ENCODE measurements at regions not wholly inside any gene's neighbourhood (a gene's known extent, or its start where the extent isn't known, plus 50 kb on each side); places are given as distances from the start of the nearest gene placed in this dataset.

DNA sequence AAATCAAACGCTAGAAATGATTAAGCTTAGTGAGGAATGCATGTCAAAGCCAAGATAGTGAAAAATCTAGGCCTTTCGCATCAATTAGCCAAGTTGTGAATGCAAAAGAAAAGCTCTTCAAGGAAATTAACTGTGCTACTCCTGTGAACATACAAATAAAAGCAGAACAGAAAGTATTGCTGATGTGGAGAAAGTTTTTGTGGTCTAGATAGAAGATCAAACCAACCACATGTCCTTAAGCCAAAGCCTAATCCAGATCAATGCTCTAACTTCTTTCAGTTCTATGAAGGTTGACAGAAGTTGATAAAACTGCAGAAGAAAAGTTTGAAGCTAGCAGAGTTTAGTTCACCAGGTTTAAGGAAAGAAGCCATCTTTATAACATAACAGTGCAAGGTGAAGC is 1044.6 kb downstream of the CDH11 start:
- TF ChIP-seq, protein P1, sequence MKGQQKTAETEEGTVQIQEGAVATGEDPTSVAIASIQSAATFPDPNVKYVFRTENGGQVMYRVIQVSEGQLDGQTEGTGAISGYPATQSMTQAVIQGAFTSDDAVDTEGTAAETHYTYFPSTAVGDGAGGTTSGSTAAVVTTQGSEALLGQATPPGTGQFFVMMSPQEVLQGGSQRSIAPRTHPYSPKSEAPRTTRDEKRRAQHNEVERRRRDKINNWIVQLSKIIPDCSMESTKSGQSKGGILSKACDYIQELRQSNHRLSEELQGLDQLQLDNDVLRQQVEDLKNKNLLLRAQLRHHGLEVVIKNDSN (IDR thresholded peaks at IDR 0.05), result no peak
- TF ChIP-seq RAD21 (IDR thresholded peaks at IDR 0.05; ENCODE audit: low read depth) (no peak), TCF12 (IDR thresholded peaks at IDR 0.05; ENCODE audit: low read depth) (no peak), NFIC (IDR thresholded peaks at IDR 0.05) (no peak), CREB1 (IDR thresholded peaks at IDR 0.05; ENCODE audit: low read depth) (no peak), FOXM1 (IDR thresholded peaks at IDR 0.05; ENCODE audit: borderline replicate concordance, low read depth) (no peak), ZBTB7A (IDR thresholded peaks at IDR 0.05; ENCODE audit: low read depth) (no peak), TAF1 (IDR thresholded peaks at IDR 0.05; ENCODE audit: low read depth) (no peak), CEBPB (IDR thresholded peaks at IDR 0.05) (no peak), EGR1 (IDR thresholded peaks at IDR 0.05) (no peak)
- TF ChIP-seq, protein P2, sequence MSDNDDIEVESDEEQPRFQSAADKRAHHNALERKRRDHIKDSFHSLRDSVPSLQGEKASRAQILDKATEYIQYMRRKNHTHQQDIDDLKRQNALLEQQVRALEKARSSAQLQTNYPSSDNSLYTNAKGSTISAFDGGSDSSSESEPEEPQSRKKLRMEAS (IDR thresholded peaks at IDR 0.05), result no peak

DNA sequence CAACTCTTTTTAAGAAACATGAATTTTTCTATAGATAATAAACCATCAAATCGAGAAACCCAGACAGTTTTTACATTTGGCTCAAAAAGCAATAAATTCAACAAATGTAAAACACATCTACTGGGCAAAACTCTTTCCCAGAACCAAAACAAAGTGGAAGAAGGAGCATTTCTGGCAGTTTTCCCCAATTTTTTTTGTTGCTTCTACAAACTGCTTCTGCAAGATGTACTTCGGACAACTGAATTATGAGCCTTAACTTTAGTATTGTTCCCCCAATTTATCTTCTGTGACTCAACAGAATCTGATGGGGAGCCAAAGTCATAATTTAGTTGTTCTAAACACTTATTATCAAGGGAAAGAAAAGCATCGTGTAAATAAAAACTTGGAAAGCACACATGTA is 1047.2 kb downstream of the CDH11 start:
- TF ChIP-seq, protein P3, sequence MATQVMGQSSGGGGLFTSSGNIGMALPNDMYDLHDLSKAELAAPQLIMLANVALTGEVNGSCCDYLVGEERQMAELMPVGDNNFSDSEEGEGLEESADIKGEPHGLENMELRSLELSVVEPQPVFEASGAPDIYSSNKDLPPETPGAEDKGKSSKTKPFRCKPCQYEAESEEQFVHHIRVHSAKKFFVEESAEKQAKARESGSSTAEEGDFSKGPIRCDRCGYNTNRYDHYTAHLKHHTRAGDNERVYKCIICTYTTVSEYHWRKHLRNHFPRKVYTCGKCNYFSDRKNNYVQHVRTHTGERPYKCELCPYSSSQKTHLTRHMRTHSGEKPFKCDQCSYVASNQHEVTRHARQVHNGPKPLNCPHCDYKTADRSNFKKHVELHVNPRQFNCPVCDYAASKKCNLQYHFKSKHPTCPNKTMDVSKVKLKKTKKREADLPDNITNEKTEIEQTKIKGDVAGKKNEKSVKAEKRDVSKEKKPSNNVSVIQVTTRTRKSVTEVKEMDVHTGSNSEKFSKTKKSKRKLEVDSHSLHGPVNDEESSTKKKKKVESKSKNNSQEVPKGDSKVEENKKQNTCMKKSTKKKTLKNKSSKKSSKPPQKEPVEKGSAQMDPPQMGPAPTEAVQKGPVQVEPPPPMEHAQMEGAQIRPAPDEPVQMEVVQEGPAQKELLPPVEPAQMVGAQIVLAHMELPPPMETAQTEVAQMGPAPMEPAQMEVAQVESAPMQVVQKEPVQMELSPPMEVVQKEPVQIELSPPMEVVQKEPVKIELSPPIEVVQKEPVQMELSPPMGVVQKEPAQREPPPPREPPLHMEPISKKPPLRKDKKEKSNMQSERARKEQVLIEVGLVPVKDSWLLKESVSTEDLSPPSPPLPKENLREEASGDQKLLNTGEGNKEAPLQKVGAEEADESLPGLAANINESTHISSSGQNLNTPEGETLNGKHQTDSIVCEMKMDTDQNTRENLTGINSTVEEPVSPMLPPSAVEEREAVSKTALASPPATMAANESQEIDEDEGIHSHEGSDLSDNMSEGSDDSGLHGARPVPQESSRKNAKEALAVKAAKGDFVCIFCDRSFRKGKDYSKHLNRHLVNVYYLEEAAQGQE (IDR thresholded peaks at IDR 0.05; ENCODE audit: low read depth), result no peak
- no peak for TF ChIP-seq NFIC (IDR thresholded peaks at IDR 0.05)
- no peak for TF ChIP-seq TEAD4 (IDR thresholded peaks at IDR 0.05)
- TF ChIP-seq EP300 (IDR thresholded peaks at IDR 0.05; ENCODE audit: borderline replicate concordance), result no peak
- TF ChIP-seq CREB1 (IDR thresholded peaks at IDR 0.05; ENCODE audit: low read depth), result no peak
- TF ChIP-seq, protein P2 (IDR thresholded peaks at IDR 0.05), result no peak
- no peak for TF ChIP-seq TAF1 (IDR thresholded peaks at IDR 0.05; ENCODE audit: low read depth)
- no peak for TF ChIP-seq CEBPB (IDR thresholded peaks at IDR 0.05)
- TF ChIP-seq FOXM1 (IDR thresholded peaks at IDR 0.05; ENCODE audit: borderline replicate concordance, low read depth), result no peak

DNA sequence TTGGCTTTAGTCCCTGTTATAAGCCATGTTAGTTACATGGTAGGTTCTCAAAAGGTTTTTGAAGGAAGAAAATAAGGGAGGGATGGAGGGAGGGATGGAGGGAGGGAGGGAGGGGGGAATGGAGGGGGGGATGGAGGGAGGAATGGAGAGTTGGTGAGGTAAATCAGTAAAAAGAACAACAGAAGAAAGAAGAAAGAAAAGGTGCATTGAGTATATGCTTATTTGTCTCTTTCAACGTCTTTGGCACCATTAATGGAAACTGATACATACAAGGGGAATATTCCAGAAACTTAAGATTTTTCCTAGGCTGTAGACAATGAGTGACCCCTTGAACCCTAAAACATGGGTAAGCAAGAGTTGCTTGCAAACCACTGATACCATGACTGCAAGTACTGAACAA is 1056.3 kb downstream of the CDH11 start:
- TF ChIP-seq CREB1 (IDR thresholded peaks at IDR 0.05; ENCODE audit: low read depth) (no peak), TCF12 (IDR thresholded peaks at IDR 0.05; ENCODE audit: low read depth) (no peak), TEAD4 (IDR thresholded peaks at IDR 0.05) (no peak), CEBPB (IDR thresholded peaks at IDR 0.05) (no peak), RAD21 (IDR thresholded peaks at IDR 0.05; ENCODE audit: low read depth) (no peak), FOXM1 (IDR thresholded peaks at IDR 0.05; ENCODE audit: borderline replicate concordance, low read depth) (no peak), TAF1 (IDR thresholded peaks at IDR 0.05; ENCODE audit: low read depth) (no peak), YY1 (IDR thresholded peaks at IDR 0.05; ENCODE audit: low read depth) (no peak), EP300 (IDR thresholded peaks at IDR 0.05; ENCODE audit: borderline replicate concordance) (no peak), EGR1 (IDR thresholded peaks at IDR 0.05) (no peak)
- TF ChIP-seq, protein P2 (IDR thresholded peaks at IDR 0.05), result no peak
- TF ChIP-seq, protein P1 (IDR thresholded peaks at IDR 0.05), result no peak

DNA sequence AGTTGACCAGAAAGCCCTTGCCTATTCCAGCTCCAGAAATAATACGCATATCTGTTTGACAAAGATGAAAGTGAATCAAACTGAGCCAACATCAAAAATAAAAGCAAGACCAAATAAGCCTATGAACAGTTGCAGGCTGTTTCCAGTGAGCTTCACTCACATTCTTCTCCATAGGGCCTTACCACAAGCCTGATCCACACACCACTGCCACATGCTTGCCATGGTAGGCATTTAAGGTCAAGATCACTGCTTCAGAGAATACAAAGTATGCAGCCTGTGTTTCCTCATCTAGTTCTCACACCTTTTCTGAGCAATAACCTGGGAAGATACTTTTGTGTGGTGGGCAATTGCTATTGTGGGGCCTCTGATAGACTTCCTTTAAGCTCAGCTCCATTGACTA is 1060.2 kb downstream of the CDH11 start:
- TF ChIP-seq CEBPB (IDR thresholded peaks at IDR 0.05), result no peak
- TF ChIP-seq CREB1 (IDR thresholded peaks at IDR 0.05; ENCODE audit: low read depth), result no peak
- TF ChIP-seq, protein P2 (IDR thresholded peaks at IDR 0.05), result no peak
- TF ChIP-seq YY1 (IDR thresholded peaks at IDR 0.05; ENCODE audit: low read depth), result no peak
- TF ChIP-seq ZBTB7A (IDR thresholded peaks at IDR 0.05; ENCODE audit: low read depth), result no peak
- TF ChIP-seq TEAD4 (IDR thresholded peaks at IDR 0.05), result no peak
- TF ChIP-seq, protein P3 (IDR thresholded peaks at IDR 0.05; ENCODE audit: low read depth), result no peak
- TF ChIP-seq TAF1 (IDR thresholded peaks at IDR 0.05; ENCODE audit: low read depth), result no peak
- TF ChIP-seq FOXM1 (IDR thresholded peaks at IDR 0.05; ENCODE audit: borderline replicate concordance, low read depth), result no peak
- TF ChIP-seq TCF12 (IDR thresholded peaks at IDR 0.05; ENCODE audit: low read depth), result no peak
- TF ChIP-seq EP300 (IDR thresholded peaks at IDR 0.05; ENCODE audit: borderline replicate concordance), result no peak
- TF ChIP-seq, protein P1 (IDR thresholded peaks at IDR 0.05), result no peak
- TF ChIP-seq RAD21 (IDR thresholded peaks at IDR 0.05; ENCODE audit: low read depth), result no peak
- no peak for TF ChIP-seq EGR1 (IDR thresholded peaks at IDR 0.05)
- no peak for TF ChIP-seq NFIC (IDR thresholded peaks at IDR 0.05)

DNA sequence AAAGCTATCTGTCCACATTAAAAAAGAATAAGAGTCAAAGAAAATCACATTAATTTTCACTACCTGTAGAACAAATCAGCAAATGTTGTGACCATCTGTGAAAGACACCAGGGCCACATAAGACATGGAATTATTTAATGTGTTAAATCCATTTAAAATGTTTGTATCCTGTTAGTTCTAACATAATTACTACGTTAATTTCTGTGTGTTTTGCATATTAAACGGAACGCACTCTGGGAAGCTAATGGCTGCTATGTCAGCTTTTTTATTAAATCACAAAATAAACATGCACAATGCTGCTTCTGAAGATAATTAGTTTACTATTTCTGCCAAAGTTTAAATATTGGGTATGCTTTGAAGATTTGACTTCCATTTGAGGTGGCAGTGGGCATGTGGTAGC is 1061.2 kb downstream of the CDH11 start:
- TF ChIP-seq CEBPB (IDR thresholded peaks at IDR 0.05) (no peak), FOXM1 (IDR thresholded peaks at IDR 0.05; ENCODE audit: borderline replicate concordance, low read depth) (no peak), EP300 (IDR thresholded peaks at IDR 0.05; ENCODE audit: borderline replicate concordance) (no peak), NFIC (IDR thresholded peaks at IDR 0.05) (no peak), TEAD4 (IDR thresholded peaks at IDR 0.05) (no peak), TAF1 (IDR thresholded peaks at IDR 0.05; ENCODE audit: low read depth) (no peak)
- TF ChIP-seq, protein P1 (IDR thresholded peaks at IDR 0.05), result no peak
- TF ChIP-seq, protein P2 (IDR thresholded peaks at IDR 0.05), result no peak
